K562 (cell line): ENCODE measurements at regions not wholly inside any gene's neighbourhood (a gene's known extent, or its start where the extent isn't known, plus 50 kb on each side); places are given as distances from the start of the nearest gene placed in this dataset.

ENCODE experiments used
- ATAC-seq: fragments of 200-7000 bp; cut with Tn5 transposase; 3 replicates; pipeline ENCODE4 v1.9.1; 2020; ENCODE audit warnings: moderate library complexity
- BruUV-seq: library from RNA; stranded (reverse); fragments of 400-500 nt; replicated peaks from 2 replicates; lab custom pipeline; 2021; lab: Mats Ljungman, UMichigan
- CTCF ChIA-PET: fragments of 300-600 bp; formaldehyde crosslinking; extraction: SDS; loops from one replicate; lab custom pipeline; 2021; ENCODE audit warnings: low intra/inter-chr PET ratio; lab: Yijun Ruan, JAX
- POLR2A ChIA-PET: fragments of 300-600, 350-650 bp; sonication (Branson Sonifier 250); formaldehyde crosslinking; extraction: SDS; loops from one replicate; lab custom pipeline; 2021; ENCODE audit warnings: antibody characterized with exemption, inconsistent platforms; lab: Yijun Ruan, JAX
- DNase-seq, 4 experiments: peaks; one replicate each; pipeline versions ENCODE4 v3.0.0 to v3.0.0-alpha.2; 2011 to 2018; ENCODE audit warnings: low spot score in 3 of 4, mixed read lengths in 3 of 4; ENCODE audit errors: extremely low read depth in 1 of 4
- FAIRE-seq: peaks from 2 replicates; lab custom pipeline; 2011; peaks lifted over from hg19 to GRCh38; lab: Jason Lieb, UNC
- H2AFZ ChIP-seq: 2 replicates; pipeline ENCODE4 v1.6.0; 2011; ENCODE audit warnings: low read depth, low read length, control low read depth, inconsistent platforms
- H3K27ac ChIP-seq: fragments of 200-600 bp; 3 replicates; pipeline ENCODE4 v1.8.0; 2011; ENCODE audit warnings: low read depth, mild to moderate bottlenecking, control low read depth, inconsistent platforms, low read length, moderate library complexity, mixed read lengths; ENCODE audit errors: extremely low read depth
- H3K27me3 ChIP-seq, 2 experiments: fragments of 300-600 bp in 1 of 2; 2 replicates in 1 of 2; 3 replicates in 1 of 2; pipeline versions ENCODE4 v1.6.0 to v1.8.0; 2011; ENCODE audit warnings: inconsistent platforms in 2 of 2, low read length in 2 of 2, mild to moderate bottlenecking in 1 of 2, mixed read lengths in 1 of 2, moderate library complexity in 1 of 2; ENCODE audit not compliant: control insufficient read depth in 2 of 2, insufficient read depth in 2 of 2
- H3K36me3 ChIP-seq: fragments of 300-600 bp; 3 replicates; pipeline ENCODE4 v1.8.0; 2011; ENCODE audit warnings: mild to moderate bottlenecking, low read length, inconsistent platforms; ENCODE audit not compliant: control insufficient read depth, insufficient read depth
- H3K4me1 ChIP-seq, 2 experiments: fragments of 200-600 bp in 1 of 2; replicated peaks in 1 of 2; 2 replicates in 1 of 2; 3 replicates in 1 of 2; pipeline versions ENCODE4 v1.5.1 to v1.8.0; 2011; ENCODE audit warnings: inconsistent platforms in 2 of 2, low read length in 2 of 2, mild to moderate bottlenecking in 1 of 2, mixed read lengths in 1 of 2, moderate library complexity in 1 of 2; ENCODE audit not compliant: control insufficient read depth in 2 of 2, insufficient read depth in 2 of 2
- H3K4me2 ChIP-seq: 2 replicates; pipeline ENCODE4 v1.6.1; 2011; ENCODE audit warnings: low read length, control low read depth, inconsistent platforms, mixed read lengths; ENCODE audit not compliant: insufficient read depth
- H3K4me3 ChIP-seq: fragments of 200-600 bp; sonication (generic), shearing (Covaris generic); 2 replicates; pipeline ENCODE4 v1.5.1; 2016; ENCODE audit warnings: control low read depth, inconsistent platforms
- H3K79me2 ChIP-seq: fragments of 200-600 bp; 3 replicates; pipeline ENCODE4 v1.8.0; 2011; ENCODE audit warnings: low read length, inconsistent platforms; ENCODE audit not compliant: control insufficient read depth, insufficient read depth
- H3K9ac ChIP-seq, 2 experiments: 2 replicates each; pipeline versions ENCODE4 v1.6.0 to v1.6.1; 2011; ENCODE audit warnings: low read depth in 2 of 2, low read length in 2 of 2, control low read depth in 1 of 2, inconsistent platforms in 1 of 2, mild to moderate bottlenecking in 1 of 2, mixed read lengths in 1 of 2; ENCODE audit not compliant: insufficient read depth in 1 of 2
- H3K9me1 ChIP-seq: one replicate; pipeline ENCODE4 v1.6.0; 2011; ENCODE audit warnings: inconsistent platforms, mild to moderate bottlenecking, low read length, moderate library complexity; ENCODE audit not compliant: control insufficient read depth, insufficient read depth
- H3K9me3 ChIP-seq: replicated peaks from 2 replicates; pipeline ENCODE4 v1.5.1; 2011; ENCODE audit warnings: low read depth, low read length, inconsistent platforms; ENCODE audit not compliant: control insufficient read depth, insufficient read depth
- H4K20me1 ChIP-seq: replicated peaks from 2 replicates; pipeline ENCODE4 v1.6.1; 2011; ENCODE audit warnings: low read length, inconsistent platforms, mixed read lengths; ENCODE audit not compliant: control insufficient read depth, insufficient read depth
- CBX8 ChIP-seq: fragments of 200-600 bp; sonication (generic); IDR thresholded peaks from 2 replicates; pipeline ENCODE4 v1.6.1; 2012; ENCODE audit warnings: borderline replicate concordance, mixed run types, low read depth, mild to moderate bottlenecking, moderate library complexity, mixed read lengths, low read length, control low read depth, inconsistent platforms; ENCODE audit not compliant: poor library complexity, severe bottlenecking; ENCODE audit errors: extremely low read depth
- ETV5 ChIP-seq: sonication (generic); formaldehyde crosslinking; IDR thresholded peaks from 2 replicates; pipeline ENCODE4 v1.4.0; 2020; ENCODE audit warnings: low read depth, mild to moderate bottlenecking, missing genetic modification reagents
- NRF1 ChIP-seq, 2 experiments: fragments of 450-650 bp; IDR thresholded peaks in 1 of 2; conservative IDR thresholded peaks in 1 of 2; 2 replicates each; pipeline ENCODE4 v1.6.1; 2014; ENCODE audit warnings: mild to moderate bottlenecking in 2 of 2
- ZNF134 ChIP-seq: fragments of 250-450 bp; sonication (Bioruptor Pico); conservative IDR thresholded peaks from 2 replicates; pipeline ENCODE4 v1.4.0; 2020
- ZNF384 ChIP-seq: IDR thresholded peaks from 2 replicates; pipeline ENCODE4 v1.6.1; 2012; ENCODE audit warnings: low read depth, low read length, improper control_type of control experiment
- WGBS: fragments of 100-300 bp; shearing (Covaris generic); methylation state at CpG from one replicate; pipeline ENCODE4 v1.1.6; 2016; ENCODE audit warnings: low coverage, mixed read lengths; ENCODE audit not compliant: insufficient coverage; ENCODE audit errors: missing lambda C conversion rate; 5-methylcytosine and 5-hydroxymethylcytosine counted together
- in situ Hi-C: fragments of 300-500 bp; cut with MboI; formaldehyde crosslinking; loops from 4 replicates; pipeline ENCODE4 v1.15.0; 2018; ENCODE audit warnings: inconsistent platforms, mixed read lengths
- intact Hi-C: fragments of 100-400 bp; cut with micrococcal nuclease; formaldehyde crosslinking; loops from 2 replicates; pipeline ENCODE4 v1.14.2; 2022
- TF ChIP-seq, protein P1 (sequence below): fragments of 200-400 bp; formaldehyde crosslinking; IDR thresholded peaks from 2 replicates; pipeline ENCODE4 v1.6.1; 2017; ENCODE audit warnings: mild to moderate bottlenecking, low read depth, low read length, moderate library complexity

DNA sequence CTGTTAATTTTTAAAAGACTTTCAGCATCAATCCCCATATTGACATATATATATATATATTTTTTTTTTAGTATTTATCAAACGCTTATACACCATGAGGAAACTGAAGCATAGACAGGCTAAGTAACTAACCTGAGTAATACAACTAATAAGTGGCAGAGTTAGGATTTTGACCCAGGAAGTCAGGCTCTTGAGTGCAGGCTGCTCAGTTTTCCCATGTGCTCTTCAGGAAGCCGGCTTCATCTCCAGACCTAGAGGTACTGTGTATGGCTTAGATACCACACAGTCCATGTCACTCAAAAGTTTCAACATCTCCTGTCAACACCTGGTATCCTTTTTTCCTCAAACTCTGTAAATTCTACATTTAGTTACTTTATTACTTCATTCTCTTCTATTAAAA, 841.7 kb upstream of the ACVR2A start:
- no peak overlapping the region for H3K9ac ChIP-seq
- H3K27me3 ChIP-seq, result no peaks in the 10 kb centered on the region
- DNase-seq, result no peak
- no TSS peak for BruUV-seq
- intact Hi-C loops (no loop called here), in situ Hi-C loops (no loop called here)
- H3K79me2 ChIP-seq, result no peaks in the 10 kb centered on the region
- 2% methylated on average over 2 of the region's 2 CpGs for WGBS
- no peaks in the 10 kb centered on the region for H3K36me3 ChIP-seq
- H3K4me3 ChIP-seq, result no peak overlapping the region
- no peak for ATAC-seq
- H3K9me1 ChIP-seq, result no peaks in the 10 kb centered on the region
- no peaks in the 10 kb centered on the region for H4K20me1 ChIP-seq
- POLR2A ChIA-PET, result no interaction called here
- TF ChIP-seq, protein P1, sequence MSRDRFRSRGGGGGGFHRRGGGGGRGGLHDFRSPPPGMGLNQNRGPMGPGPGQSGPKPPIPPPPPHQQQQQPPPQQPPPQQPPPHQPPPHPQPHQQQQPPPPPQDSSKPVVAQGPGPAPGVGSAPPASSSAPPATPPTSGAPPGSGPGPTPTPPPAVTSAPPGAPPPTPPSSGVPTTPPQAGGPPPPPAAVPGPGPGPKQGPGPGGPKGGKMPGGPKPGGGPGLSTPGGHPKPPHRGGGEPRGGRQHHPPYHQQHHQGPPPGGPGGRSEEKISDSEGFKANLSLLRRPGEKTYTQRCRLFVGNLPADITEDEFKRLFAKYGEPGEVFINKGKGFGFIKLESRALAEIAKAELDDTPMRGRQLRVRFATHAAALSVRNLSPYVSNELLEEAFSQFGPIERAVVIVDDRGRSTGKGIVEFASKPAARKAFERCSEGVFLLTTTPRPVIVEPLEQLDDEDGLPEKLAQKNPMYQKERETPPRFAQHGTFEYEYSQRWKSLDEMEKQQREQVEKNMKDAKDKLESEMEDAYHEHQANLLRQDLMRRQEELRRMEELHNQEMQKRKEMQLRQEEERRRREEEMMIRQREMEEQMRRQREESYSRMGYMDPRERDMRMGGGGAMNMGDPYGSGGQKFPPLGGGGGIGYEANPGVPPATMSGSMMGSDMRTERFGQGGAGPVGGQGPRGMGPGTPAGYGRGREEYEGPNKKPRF, result no peak
- no peak for TF ChIP-seq ZNF384
- TF ChIP-seq ZNF134 (CRISPR knock-in tag), result no peak
- no peak for TF ChIP-seq NRF1 (conservative IDR thresholded peaks at IDR 0.05 in 1 of 2, IDR thresholded peaks at IDR 0.05 in 1 of 2)
- no peak for TF ChIP-seq ETV5
- TF ChIP-seq CBX8, result no peak
- TF ChIP-seq, all 486 proteins: peak for 0
- Histone ChIP-seq H3K9me3 (no peaks in the 10 kb centered on the region), H3K4me1 (no peaks in the 10 kb centered on the region), H2AFZ (no peak overlapping the region), H3K4me2 (no peak overlapping the region), H3K27ac (no peak overlapping the region)
- no peak for FAIRE-seq
- CTCF ChIA-PET, result no interaction called here
